Sigmoid colon (tissue), 6 donors: ENCODE measurements at regions not wholly inside any gene's neighbourhood (a gene's known extent, or its start where the extent isn't known, plus 50 kb on each side); places are given as distances from the start of the nearest gene placed in this dataset.

Experiments
- DNase-seq: peaks from one replicate; pipeline ENCODE4 v3.0.0-alpha.2; 2019
- H3K27ac ChIP-seq, 4 donors: fragments of 200-600 bp; sonication (generic); one replicate each; pipeline ENCODE4 v1.5.1; 2016 to 2019; ENCODE audit warnings: mild to moderate bottlenecking in 1 of 4
- H3K27me3 ChIP-seq, 3 donors: fragments of 200-600 bp; sonication (generic); one replicate each; pipeline ENCODE4 v1.5.1; 2019; ENCODE audit warnings: mild to moderate bottlenecking in 1 of 3
- H3K36me3 ChIP-seq, 4 donors: fragments of 200-600 bp; sonication (generic); one replicate each; pipeline ENCODE4 v1.5.1; 2016 to 2019
- H3K4me1 ChIP-seq, 4 donors: fragments of 200-600 bp; sonication (generic); one replicate each; pipeline ENCODE4 v1.5.1; 2017 to 2019
- H3K4me3 ChIP-seq, 4 donors: fragments of 200-600 bp; sonication (generic); one replicate each; pipeline ENCODE4 v1.5.1; 2017 to 2019; ENCODE audit warnings: mild to moderate bottlenecking in 2 of 4, moderate library complexity in 1 of 4
- H3K9me3 ChIP-seq, 4 donors: fragments of 200-600 bp in 3 of 4; sonication (generic) in 3 of 4; one replicate each; pipeline versions ENCODE4 v1.5.1 to v1.6.1; 2013 to 2019
- CTCF ChIP-seq, 4 experiments: fragments of 450-650 bp in 3 of 4; fragments of 200-600 bp in 1 of 4; IDR thresholded peaks; one replicate each; pipeline ENCODE4 v1.5.1; 2016 to 2019; ENCODE audit warnings: antibody characterized with exemption in 4 of 4, mild to moderate bottlenecking in 3 of 4, moderate library complexity in 2 of 4
- EP300 ChIP-seq, 4 donors: sonication (generic); formaldehyde crosslinking; IDR thresholded peaks; one replicate each; pipeline ENCODE4 v1.6.1; 2017; ENCODE audit warnings: antibody characterized with exemption in 4 of 4
- POLR2A ChIP-seq, 2 donors: fragments of 450-650 bp; IDR thresholded peaks; one replicate each; pipeline ENCODE4 v1.6.1; 2016; ENCODE audit warnings: antibody characterized with exemption in 2 of 2, mild to moderate bottlenecking in 2 of 2, moderate library complexity in 2 of 2
- POLR2AphosphoS5 ChIP-seq, 4 donors: sonication (generic); formaldehyde crosslinking; IDR thresholded peaks; one replicate each; pipeline ENCODE4 v1.6.1; 2017; ENCODE audit warnings: antibody characterized with exemption in 4 of 4
- WGBS, 2 donors: extraction: QIAGEN DNeasy Blood & Tissue Kit; methylation state at CpG; one replicate each; pipeline ENCODE4 v1.1.7; 2013; 5-methylcytosine and 5-hydroxymethylcytosine counted together
- intact Hi-C: fragments of 100-400 bp; cut with DNase I; formaldehyde crosslinking; loops from one replicate; pipeline ENCODE4 v1.15.1; 2023
- donor health status: healthy with polysubstance abuse.
- donor health status: healthy.

DNA sequence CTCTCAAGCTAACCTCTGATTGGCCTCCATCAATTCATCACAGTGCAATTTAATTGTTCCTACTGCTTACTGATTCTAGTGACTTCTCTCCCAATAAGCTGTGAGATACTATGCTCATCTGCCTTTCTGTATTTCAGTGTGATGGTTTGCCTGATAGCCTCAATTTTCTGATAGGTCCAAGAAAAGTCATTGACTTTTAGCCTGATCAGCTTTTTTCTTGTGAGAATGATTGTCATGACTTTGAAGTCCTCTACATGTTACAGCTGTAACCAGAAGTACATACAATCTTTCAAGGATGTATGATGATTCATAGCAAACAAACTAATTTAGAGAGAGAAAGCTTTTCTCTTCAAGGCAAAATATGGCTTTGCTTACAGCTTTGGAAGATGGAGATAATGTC is 463.8 kb upstream of the CNTN3 start:
- no peak for TF ChIP-seq EP300 (IDR thresholded peaks at IDR 0.05)
- TF ChIP-seq CTCF (IDR thresholded peaks at IDR 0.05) = no peak
- TF ChIP-seq POLR2A (IDR thresholded peaks at IDR 0.05) = no peak
- no peak for TF ChIP-seq POLR2AphosphoS5 (IDR thresholded peaks at IDR 0.05)
- no peak for DNase-seq
- H3K27ac ChIP-seq = no peak overlapping the region
- intact Hi-C loops = no loop called here
- H3K36me3 ChIP-seq = no peaks in the 10 kb centered on the region
- H3K4me3 ChIP-seq = no peak overlapping the region
- H3K4me1 ChIP-seq = no peaks in the 10 kb centered on the region
- no peaks in the 10 kb centered on the region for H3K9me3 ChIP-seq
- no peaks in the 10 kb centered on the region for H3K27me3 ChIP-seq

GRCh38 chr3:75082845-75083244 is 468.4 kb upstream of the CNTN3 start:
- no peak for DNase-seq
- Histone ChIP-seq H3K36me3 (no peaks in the 10 kb centered on the region), H3K4me1 (no peaks in the 10 kb centered on the region), H3K27me3 (no peaks in the 10 kb centered on the region), H3K4me3 (no peak overlapping the region), H3K27ac (no peak overlapping the region), H3K9me3 (no peaks in the 10 kb centered on the region)
- WGBS, 2 donors = 87 to 94% methylated on average over 4 of the region's 4 CpGs
- intact Hi-C loops = no loop called here
- TF ChIP-seq POLR2A (IDR thresholded peaks at IDR 0.05) (no peak), EP300 (IDR thresholded peaks at IDR 0.05) (no peak), POLR2AphosphoS5 (IDR thresholded peaks at IDR 0.05) (no peak), CTCF (IDR thresholded peaks at IDR 0.05) (no peak)

DNA sequence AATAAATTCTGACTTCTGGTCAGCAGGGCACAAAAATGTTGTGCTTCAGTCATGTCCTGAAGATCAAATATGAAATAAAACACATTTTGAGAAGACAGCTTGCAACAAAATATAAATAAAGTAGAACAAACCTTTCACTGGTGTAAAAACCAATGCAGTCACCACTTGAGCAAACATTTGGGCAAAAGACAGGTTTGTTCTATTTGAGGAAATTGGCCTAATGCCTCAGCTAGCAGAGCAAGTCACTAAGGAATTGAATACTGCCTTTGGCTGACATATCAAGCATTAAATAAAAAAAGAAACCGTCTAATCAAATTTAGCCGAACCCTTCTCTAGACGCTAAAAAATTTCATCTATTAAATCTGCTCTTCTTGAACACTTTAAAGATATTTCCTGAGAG is 475.4 kb upstream of the CNTN3 start:
- no peaks in the 10 kb centered on the region for H3K9me3 ChIP-seq
- no peaks in the 10 kb centered on the region for H3K4me1 ChIP-seq
- H3K27ac ChIP-seq = no peak overlapping the region
- no peak for TF ChIP-seq POLR2A (IDR thresholded peaks at IDR 0.05)
- TF ChIP-seq CTCF (IDR thresholded peaks at IDR 0.05) = no peak
- TF ChIP-seq EP300 (IDR thresholded peaks at IDR 0.05) = no peak
- TF ChIP-seq POLR2AphosphoS5 (IDR thresholded peaks at IDR 0.05) = no peak
- H3K4me3 ChIP-seq = no peak overlapping the region
- intact Hi-C loops = no loop called here
- H3K27me3 ChIP-seq = no peaks in the 10 kb centered on the region
- 94 to 95% methylated on average over 3 of the region's 3 CpGs for WGBS, 2 donors
- DNase-seq = no peak
- no peaks in the 10 kb centered on the region for H3K36me3 ChIP-seq

- 48 to 51% methylated on average over 11 of the region's 11 CpGs for WGBS, 2 donors
- Histone ChIP-seq H3K27ac (no peak overlapping the region), H3K4me1 (no peaks in the 10 kb centered on the region), H3K9me3 (peaks cover 0 to 3% (median 0%) of the 10 kb centered on the region in 4 donors), H3K4me3 (no peak overlapping the region), H3K36me3 (no peaks in the 10 kb centered on the region), H3K27me3 (no peaks in the 10 kb centered on the region)
- intact Hi-C loops = no loop called here
- TF ChIP-seq EP300 (IDR thresholded peaks at IDR 0.05) (no peak), POLR2A (IDR thresholded peaks at IDR 0.05) (no peak), CTCF (IDR thresholded peaks at IDR 0.05) (no peak)
- DNase-seq = no peak
Observed at GRCh38 chr3:75101329-75102147, 487.1 kb upstream of the CNTN3 start.

DNA sequence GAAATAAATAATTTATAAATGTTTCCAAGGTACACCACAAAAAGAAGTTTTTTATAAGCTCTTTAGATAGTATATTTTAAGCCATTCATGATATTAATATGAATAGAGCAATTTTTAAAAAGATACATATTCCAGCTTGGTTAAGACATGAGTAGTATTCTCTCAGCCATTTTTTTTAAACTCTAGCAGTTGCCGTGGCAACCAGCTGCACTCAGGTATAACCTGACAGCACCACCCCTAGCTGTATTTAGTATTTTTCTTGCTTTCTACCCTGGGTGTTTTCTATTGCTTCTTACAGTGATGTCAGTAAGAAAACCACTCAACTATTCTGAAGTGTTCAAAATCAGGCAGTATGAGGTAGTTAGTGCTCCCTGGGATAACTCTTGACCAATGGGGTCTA is 496.3 kb upstream of the CNTN3 start:
- no peak for DNase-seq
- TF ChIP-seq POLR2A (IDR thresholded peaks at IDR 0.05) = no peak
- TF ChIP-seq CTCF (IDR thresholded peaks at IDR 0.05) = no peak
- Histone ChIP-seq H3K36me3 (no peaks in the 10 kb centered on the region), H3K9me3 (no peaks in the 10 kb centered on the region), H3K27ac (no peak overlapping the region), H3K4me3 (no peak overlapping the region), H3K4me1 (no peaks in the 10 kb centered on the region), H3K27me3 (no peaks in the 10 kb centered on the region)
- intact Hi-C loops = no loop called here
- WGBS, 2 donors = 85 to 88% methylated on average over 1 of the region's 1 CpG
